Muscle of back (tissue), 3 donors: ENCODE measurements at regions not wholly inside any gene's neighbourhood (a gene's known extent, or its start where the extent isn't known, plus 50 kb on each side); places are given as distances from the start of the nearest gene placed in this dataset.

ENCODE experiments used
- DNase-seq, 3 donors: peaks; one replicate each; pipeline versions ENCODE4 v3.0.0 to v3.0.0-alpha.2; 2013

DNA sequence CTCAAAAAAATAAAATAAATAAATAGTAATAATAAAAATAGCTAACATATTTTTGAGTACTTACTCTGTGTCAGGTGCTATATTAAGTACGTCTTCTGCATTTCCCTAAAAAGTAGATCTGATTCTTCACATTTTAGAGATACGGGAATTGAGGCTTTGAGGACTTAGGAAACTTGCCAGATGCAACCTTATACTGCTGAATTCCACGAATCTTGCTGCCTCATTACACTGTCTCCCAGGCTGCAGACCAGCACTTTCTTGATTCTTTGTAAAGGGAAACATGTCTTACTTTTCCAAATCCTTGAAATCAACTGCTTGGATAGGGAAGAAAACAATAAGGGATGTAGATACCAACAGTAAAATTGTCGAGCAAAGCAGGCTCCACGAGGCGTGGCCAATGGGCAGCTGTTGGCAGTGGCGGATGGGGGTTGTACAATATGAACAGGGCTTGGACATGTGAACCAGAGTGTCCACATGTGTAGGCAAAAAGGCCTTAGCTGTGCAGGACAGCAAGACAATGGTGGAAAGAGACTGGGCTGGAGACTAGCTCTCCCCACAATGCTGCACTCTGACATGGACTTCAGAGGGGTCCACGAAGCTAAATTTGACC, 124.3 kb upstream of the RAI14 start:
- no peak for DNase-seq

GRCh38 chr5:34533582-34534522, 122.3 kb upstream of the RAI14 start:
- peak; percentile 38 to 80 (median 64) for DNase-seq

DNA sequence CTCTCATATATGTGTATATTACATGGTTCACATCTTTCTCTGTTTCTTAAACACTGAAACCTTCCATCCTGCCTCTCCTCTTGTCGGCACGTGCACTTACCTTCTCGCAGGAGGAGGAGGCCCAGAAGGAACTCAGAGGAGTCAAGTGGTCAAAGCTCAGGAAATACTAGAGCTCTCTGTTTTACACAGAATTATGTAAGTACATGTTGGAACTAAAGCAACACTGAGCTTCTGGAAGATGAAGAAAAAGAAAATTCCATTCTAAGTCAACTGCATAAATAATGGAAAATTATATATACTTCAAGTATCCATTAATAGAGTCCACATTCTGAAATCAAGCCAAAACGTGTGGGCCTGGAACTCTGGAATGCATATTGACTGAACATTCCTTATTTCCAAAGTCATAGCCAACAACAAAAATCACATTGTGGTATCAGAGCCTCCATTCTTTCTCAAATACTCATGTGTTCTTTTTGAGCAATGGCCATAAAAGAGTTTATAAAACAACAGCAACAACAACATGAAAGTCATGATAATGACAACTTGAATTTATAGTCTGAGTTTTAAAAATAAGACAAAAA, 121.5 kb upstream of the RAI14 start:
- peak; percentile 62 to 91 (median 82) for DNase-seq

DNA sequence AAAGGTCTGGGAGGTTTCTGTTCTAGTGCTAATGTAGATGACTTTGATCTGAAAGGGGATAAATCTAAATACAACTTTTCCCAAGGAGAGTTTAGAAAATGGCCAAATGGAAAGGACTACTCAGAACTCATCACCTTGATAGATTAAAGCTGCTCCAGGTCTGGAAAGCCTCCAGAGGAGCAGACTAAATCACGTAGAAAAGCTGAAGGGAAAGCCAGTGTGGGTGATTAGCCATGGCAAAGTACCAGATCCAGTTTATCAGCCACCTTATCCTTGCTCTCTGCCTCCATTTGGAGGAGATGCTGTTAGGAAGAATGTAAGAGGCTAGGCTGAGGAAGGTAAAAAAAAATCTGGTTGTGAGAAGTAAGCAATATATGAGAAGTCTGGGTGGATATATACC, 120.7 kb upstream of the RAI14 start:
- no peak for DNase-seq

GRCh38 chr5:34535944-34536623, 120.0 kb upstream of the RAI14 start:
- DNase-seq: no peak

- DNase-seq: no peak
These were observed 119.4 kb upstream of the RAI14 start for GRCh38 chr5:34536699-34537098.

DNA sequence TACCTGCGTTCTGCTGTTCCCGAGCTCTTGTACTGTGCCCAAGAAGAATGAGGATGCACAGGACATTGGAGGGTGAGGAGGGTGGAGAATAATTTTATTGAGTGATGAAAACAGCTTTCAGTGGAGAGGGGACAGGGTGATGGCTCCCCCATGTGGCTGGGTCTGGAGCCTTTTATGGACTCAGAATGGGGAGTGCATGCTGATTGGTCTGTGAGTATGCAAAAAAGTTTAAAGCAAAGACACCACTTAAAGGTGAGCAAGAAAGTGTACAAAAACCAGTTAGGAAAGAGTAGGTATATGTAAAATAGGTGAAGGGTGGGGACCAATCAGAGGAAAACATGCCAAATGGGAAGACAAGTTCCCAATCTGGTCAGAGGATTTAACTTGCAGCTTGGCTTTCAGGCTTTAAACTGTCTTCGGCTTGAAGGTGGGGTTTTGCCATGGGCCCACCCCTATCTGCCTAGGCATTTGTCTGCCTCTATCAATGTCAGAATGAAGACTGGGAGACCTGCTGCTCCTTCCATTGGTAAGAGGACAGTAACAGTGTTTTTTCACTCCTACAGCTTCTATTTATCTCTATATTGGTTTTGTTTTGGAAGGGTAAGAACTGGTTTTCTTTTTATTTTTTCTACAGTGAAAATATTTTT, 118.0 kb upstream of the RAI14 start:
- DNase-seq: no peak

DNA sequence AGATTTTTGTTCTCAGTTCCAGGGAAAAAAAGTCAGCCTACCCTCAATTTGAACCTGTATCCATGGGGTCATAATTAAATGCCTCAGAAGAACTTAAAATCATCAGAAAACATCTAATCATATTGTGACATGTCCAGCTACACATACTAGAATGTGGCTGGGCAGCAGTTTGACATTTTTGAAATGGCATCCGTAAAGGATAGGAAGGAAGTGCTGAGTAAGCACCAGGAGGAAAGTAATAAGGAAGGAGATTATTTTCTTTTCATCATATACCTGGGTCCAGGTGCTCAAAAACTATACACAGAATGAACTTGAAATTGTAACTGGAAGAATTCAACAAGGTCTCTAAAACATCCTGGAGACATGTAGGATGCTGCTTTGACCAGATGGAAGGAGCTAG, 116.9 kb upstream of the RAI14 start:
- DNase-seq: no peak

DNA sequence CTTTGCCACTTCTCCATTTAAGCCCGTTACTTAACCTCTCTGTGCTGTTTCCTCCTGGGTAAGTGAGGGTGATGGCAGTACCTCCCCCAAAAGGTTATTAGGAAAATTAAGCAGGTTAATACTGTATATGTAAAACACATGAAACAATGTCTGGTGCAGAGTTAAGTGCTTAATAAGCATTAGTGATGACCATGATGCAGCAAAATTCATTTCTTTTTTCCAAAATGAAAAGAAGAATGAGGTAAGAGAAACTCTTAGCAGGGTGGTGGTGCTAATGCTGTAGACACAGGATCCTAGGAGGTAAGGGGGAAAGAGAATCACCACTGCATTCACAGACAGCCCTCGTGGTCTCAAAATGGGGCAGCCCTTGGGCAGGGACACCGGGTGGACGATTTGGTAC, 115.1 kb upstream of the RAI14 start:
- DNase-seq: no peak

- no peak for DNase-seq
These were observed 113.3 kb upstream of the RAI14 start for GRCh38 chr5:34542818-34543217.

DNA sequence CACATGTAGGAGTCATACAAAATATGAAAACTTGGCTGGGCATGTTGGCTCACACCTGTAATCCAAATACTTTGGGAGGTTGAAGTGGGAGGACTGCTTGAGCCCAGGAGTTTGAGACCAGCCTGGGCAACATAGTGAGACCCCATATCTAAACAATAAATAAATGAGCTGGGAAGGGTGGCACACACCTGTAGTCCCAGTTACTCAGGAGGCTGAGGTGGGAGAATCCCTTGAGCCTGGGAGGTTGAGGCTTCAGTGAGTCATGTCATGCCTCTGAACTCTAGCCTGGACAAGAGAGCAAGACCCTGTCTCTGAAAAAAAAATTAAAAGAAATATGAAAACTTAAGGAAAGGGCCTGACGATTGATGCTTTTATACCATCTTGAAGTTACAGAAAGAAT, 112.4 kb upstream of the RAI14 start:
- no peak for DNase-seq

DNA sequence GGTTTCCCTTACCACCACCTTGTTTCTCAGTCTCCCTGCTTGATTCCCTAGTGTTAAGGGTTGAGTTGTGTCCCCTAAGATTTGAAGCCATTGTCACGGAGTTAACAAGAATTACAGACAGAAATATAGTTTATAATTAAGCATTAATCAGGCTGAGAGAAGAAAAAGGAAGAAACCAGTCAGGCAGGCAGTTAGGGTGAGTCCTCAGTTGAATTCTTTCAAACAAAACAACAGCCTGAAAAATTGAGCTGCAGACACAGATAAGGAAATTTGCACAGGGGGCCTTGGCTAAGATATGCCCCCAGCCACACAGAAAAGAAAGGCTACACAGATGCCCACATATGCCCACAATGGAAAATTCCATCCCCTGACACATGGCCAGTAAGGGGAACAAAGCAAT, 111.7 kb upstream of the RAI14 start:
- no peak for DNase-seq

GRCh38 chr5:34545164-34545563, 111.0 kb upstream of the RAI14 start:
- DNase-seq: no peak

GRCh38 chr5:34545626-34546025, 110.5 kb upstream of the RAI14 start:
- DNase-seq: no peak

GRCh38 chr5:34547300-34548085, 108.6 kb upstream of the RAI14 start:
- no peak for DNase-seq

GRCh38 chr5:34548086-34548403, 108.1 kb upstream of the RAI14 start:
- DNase-seq: no peak

- DNase-seq: peak; percentile 64 to 89 (median 84)
These were observed 105.9 kb upstream of the RAI14 start for GRCh38 chr5:34550247-34550646.

- peak in 1 of 3 donors; percentile 43 for DNase-seq
These were observed 105.2 kb upstream of the RAI14 start for GRCh38 chr5:34550964-34551363.

DNA sequence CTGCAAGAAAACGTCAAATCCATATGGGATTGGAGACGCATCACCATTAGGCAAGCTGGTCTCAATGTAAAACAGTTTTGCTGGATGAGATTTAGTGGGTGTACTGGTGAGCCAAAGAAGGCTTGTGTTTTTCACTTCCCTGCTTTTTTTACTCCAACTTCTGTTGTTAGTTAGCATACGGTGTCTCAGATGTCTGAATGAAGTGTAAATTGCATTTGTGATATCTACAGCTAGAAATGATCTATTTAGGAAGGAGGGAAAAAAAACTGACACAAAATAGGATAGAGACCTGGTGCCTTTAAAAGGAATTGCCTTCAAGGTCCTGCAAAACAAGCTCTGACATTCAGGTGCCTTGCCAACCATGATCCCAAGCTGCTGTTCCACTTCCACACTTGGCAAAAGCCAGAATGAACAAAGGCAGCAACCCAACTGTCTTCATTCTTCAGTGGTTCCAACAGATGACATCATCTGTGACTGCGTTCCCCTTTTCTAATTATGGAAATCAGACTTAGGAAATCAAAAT, 104.2 kb upstream of the RAI14 start:
- peak; percentile 56 to 87 (median 79) for DNase-seq

- peak in 1 of 3 donors; percentile 61 for DNase-seq
These were observed 103.4 kb upstream of the RAI14 start for GRCh38 chr5:34552686-34553085.

GRCh38 chr5:34553581-34553980, 102.5 kb upstream of the RAI14 start:
- peak in 1 of 3 donors; percentile 40 for DNase-seq
